ENCODE measurements at regions not wholly inside any gene's neighbourhood (a gene's known extent, or its start where the extent isn't known, plus 50 kb on each side); places are given as distances from the start of the nearest gene placed in this dataset.

DNA sequence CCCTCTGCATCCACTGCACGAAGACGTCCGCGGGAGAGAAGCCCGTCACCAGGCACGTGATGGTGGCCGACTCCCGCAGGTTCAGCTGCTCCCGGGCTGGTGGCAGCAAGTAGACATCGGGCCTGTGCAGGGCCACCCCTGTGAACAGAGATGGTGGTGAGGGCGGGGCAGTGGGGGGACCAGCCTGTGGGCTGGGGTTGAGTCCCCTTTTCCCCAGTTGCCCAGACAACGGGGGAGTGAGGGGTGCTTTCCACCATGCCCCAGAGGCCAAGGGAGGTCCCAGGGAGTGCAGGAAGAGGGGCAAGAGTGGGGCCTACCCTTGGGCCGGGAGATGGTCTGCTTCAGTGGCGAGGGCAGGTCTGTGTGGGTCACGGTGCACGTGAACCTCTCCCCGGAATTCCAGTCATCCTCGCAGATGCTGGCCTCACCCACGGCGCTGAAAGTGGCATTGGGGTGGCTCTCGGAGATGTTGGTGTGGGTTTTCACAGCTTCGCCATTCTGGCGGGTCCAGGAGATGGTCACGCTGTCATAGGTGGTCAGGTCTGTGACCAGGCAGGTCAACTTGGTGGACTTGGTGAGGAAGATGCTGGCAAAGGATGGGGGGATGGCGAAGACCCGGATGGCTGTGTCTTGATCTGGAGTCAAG lies 328.3 kb downstream of the TMEM121 start:
- TF ChIP-seq, protein P1, sequence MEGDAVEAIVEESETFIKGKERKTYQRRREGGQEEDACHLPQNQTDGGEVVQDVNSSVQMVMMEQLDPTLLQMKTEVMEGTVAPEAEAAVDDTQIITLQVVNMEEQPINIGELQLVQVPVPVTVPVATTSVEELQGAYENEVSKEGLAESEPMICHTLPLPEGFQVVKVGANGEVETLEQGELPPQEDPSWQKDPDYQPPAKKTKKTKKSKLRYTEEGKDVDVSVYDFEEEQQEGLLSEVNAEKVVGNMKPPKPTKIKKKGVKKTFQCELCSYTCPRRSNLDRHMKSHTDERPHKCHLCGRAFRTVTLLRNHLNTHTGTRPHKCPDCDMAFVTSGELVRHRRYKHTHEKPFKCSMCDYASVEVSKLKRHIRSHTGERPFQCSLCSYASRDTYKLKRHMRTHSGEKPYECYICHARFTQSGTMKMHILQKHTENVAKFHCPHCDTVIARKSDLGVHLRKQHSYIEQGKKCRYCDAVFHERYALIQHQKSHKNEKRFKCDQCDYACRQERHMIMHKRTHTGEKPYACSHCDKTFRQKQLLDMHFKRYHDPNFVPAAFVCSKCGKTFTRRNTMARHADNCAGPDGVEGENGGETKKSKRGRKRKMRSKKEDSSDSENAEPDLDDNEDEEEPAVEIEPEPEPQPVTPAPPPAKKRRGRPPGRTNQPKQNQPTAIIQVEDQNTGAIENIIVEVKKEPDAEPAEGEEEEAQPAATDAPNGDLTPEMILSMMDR (IDR thresholded peaks at IDR 0.05): no peak
- TF ChIP-seq POLR2AphosphoS5 (IDR thresholded peaks at IDR 0.05; ENCODE audit: insufficient read depth in 1 of 2, low read depth in 1 of 2): no peak
